ENCODE measurements at regions not wholly inside any gene's neighbourhood (a gene's known extent, or its start where the extent isn't known, plus 50 kb on each side); places are given as distances from the start of the nearest gene placed in this dataset.

- Histone ChIP-seq H3K9ac (replicated peaks; ENCODE audit: extremely low read depth, insufficient read depth, low read length) (no peak overlapping the region), H3K27me3 (ENCODE audit: control insufficient read depth in 2 of 2, insufficient read depth in 2 of 2, low read length in 2 of 2) (no peaks in the 10 kb centered on the region), H3K4me1 (ENCODE audit: control insufficient read depth, extremely low read depth, insufficient read depth, low read length) (no peaks in the 10 kb centered on the region), H3K4me3 (replicated peaks in 1 of 3; ENCODE audit: insufficient read depth in 1 of 3, low read depth in 1 of 3, low read length in 3 of 3) (no peak overlapping the region), H3K27ac (ENCODE audit: insufficient read depth, low read depth, low read length) (no peak overlapping the region), H4K20me1 (replicated peaks; ENCODE audit: control insufficient read depth, extremely low read depth, insufficient read depth, low read length) (no peaks in the 10 kb centered on the region), H3K4me2 (ENCODE audit: insufficient read depth, low read length) (no peak overlapping the region), H2AFZ (ENCODE audit: low read depth, low read length) (no peak overlapping the region), H3K79me2 (ENCODE audit: control insufficient read depth, insufficient read depth, low read length) (no peaks in the 10 kb centered on the region), H3K9me3 (replicated peaks; ENCODE audit: control insufficient read depth, insufficient read depth, low read length) (no peaks in the 10 kb centered on the region), H3K36me3 (ENCODE audit: control insufficient read depth in 2 of 2, extremely low read depth in 1 of 2, insufficient read depth in 2 of 2, low read length in 2 of 2) (no peaks in the 10 kb centered on the region), H3K9me1 (replicated peaks; ENCODE audit: control insufficient read depth, extremely low read depth, insufficient read depth, low read length) (no peaks in the 10 kb centered on the region)
- POLR2A ChIA-PET, result no interaction called here
- intact Hi-C loops (cut with micrococcal nuclease), result no loop called here
- BruUV-seq (replicated peaks), result no TSS peak
- DNase-seq (ENCODE audit: low read depth, low spot score) (no peak), FAIRE-seq (no peak)
- CTCF ChIA-PET, result no interaction called here
- dilution Hi-C loops (cut with MboI; ENCODE audit: extremely low pct_ligation_motif_present, low sequenced_read_pairs), result no loop called here
- TF ChIP-seq MAX (IDR thresholded peaks at IDR 0.05; ENCODE audit: insufficient read depth, insufficient read length) (no peak), POLR2A (IDR thresholded peaks at IDR 0.05; ENCODE audit: low read depth, low read length) (no peak)
Measured at GRCh38 chr20:24773168-24773567, 175.9 kb upstream of the CST7 start.

- H3K9ac ChIP-seq (replicated peaks; ENCODE audit: extremely low read depth, insufficient read depth, low read length), result no peak overlapping the region
- H3K27ac ChIP-seq (ENCODE audit: insufficient read depth, low read depth, low read length), result no peak overlapping the region
- no peaks in the 10 kb centered on the region for H3K27me3 ChIP-seq (ENCODE audit: control insufficient read depth in 2 of 2, insufficient read depth in 2 of 2, low read length in 2 of 2)
- no peak overlapping the region for H3K4me2 ChIP-seq (ENCODE audit: insufficient read depth, low read length)
- no peaks in the 10 kb centered on the region for H3K79me2 ChIP-seq (ENCODE audit: control insufficient read depth, insufficient read depth, low read length)
- peak; percentile 28 for TF ChIP-seq FOS (IDR thresholded peaks at IDR 0.05; ENCODE audit: borderline replicate concordance, insufficient read depth, low read length)
- no peak for TF ChIP-seq CTCF (IDR thresholded peaks at IDR 0.05; ENCODE audit: extremely low read depth in 1 of 2, insufficient read depth in 1 of 2, low read depth in 1 of 2, low read length in 2 of 2)
- TF ChIP-seq GATA2 (IDR thresholded peaks at IDR 0.05; ENCODE audit: insufficient read depth, insufficient read length, low read depth, low read length), result no peak
- BruUV-seq (replicated peaks), result no TSS peak
- DNase-seq (ENCODE audit: low read depth, low spot score) (no peak), FAIRE-seq (no peak)
- ChIA-PET POLR2A (no interaction called here), CTCF (no interaction called here)
- H3K4me1 ChIP-seq (ENCODE audit: control insufficient read depth, extremely low read depth, insufficient read depth, low read length), result no peaks in the 10 kb centered on the region
- no peaks in the 10 kb centered on the region for H3K36me3 ChIP-seq (ENCODE audit: control insufficient read depth in 2 of 2, extremely low read depth in 1 of 2, insufficient read depth in 2 of 2, low read length in 2 of 2)
- no peaks in the 10 kb centered on the region for H3K9me3 ChIP-seq (replicated peaks; ENCODE audit: control insufficient read depth, insufficient read depth, low read length)
- intact Hi-C loops (cut with micrococcal nuclease) (no loop called here), dilution Hi-C loops (cut with MboI; ENCODE audit: extremely low pct_ligation_motif_present, low sequenced_read_pairs) (no loop called here)
- H2AFZ ChIP-seq (ENCODE audit: low read depth, low read length), result no peak overlapping the region
- no peaks in the 10 kb centered on the region for H4K20me1 ChIP-seq (replicated peaks; ENCODE audit: control insufficient read depth, extremely low read depth, insufficient read depth, low read length)
- H3K9me1 ChIP-seq (replicated peaks; ENCODE audit: control insufficient read depth, extremely low read depth, insufficient read depth, low read length), result no peaks in the 10 kb centered on the region
- H3K4me3 ChIP-seq (replicated peaks in 1 of 3; ENCODE audit: insufficient read depth in 1 of 3, low read depth in 1 of 3, low read length in 3 of 3), result no peak overlapping the region
Measured at GRCh38 chr20:24773751-24774201, 175.3 kb upstream of the CST7 start.

Data from endothelial cell of umbilical vein (primary cell).